ENCODE measurements at regions not wholly inside any gene's neighbourhood (a gene's known extent, or its start where the extent isn't known, plus 50 kb on each side); places are given as distances from the start of the nearest gene placed in this dataset.

DNA sequence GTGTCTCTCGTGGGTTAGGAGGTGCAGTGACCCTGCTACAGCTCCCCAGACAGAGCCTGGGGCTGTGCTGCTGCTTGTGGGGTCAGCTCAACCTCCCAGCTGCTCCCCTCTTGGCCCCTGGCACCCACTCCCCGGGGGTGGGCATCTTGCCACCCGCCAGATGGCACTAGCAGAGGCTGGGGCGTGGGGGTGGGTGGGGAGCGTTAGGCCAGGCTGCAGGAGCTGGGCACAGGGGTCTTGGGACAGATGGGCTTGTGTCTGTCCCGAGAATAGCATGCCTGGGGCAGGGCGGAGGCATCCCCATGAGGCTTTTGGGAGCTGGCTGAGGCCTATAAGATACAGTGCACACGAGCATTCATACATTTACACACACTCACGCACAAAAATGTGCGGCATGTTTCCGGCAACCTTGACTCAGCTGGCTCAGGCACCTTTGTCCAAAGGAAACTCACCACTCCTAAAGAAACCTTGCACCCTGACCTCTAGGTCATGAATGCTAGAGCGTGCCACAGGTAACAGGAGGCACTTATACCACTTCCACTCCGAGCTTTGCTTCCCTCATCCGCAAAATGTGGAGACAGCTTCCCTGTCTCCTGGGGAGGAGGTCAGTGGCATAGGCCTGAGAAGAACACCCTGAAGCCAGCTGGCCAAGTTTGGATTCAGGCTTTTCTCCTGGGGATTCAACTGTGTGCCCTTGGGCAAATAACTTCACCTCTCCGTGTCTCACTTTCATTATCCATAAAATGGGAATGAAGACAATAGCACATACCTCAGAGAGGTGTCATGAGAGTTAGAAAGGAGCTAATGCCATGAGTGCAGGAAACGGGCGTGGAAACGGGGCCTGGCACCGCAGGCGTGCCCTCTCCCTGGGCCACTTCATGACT, 78.9 kb upstream of the LHX1 start (continued):
- TF ChIP-seq, protein P1, sequence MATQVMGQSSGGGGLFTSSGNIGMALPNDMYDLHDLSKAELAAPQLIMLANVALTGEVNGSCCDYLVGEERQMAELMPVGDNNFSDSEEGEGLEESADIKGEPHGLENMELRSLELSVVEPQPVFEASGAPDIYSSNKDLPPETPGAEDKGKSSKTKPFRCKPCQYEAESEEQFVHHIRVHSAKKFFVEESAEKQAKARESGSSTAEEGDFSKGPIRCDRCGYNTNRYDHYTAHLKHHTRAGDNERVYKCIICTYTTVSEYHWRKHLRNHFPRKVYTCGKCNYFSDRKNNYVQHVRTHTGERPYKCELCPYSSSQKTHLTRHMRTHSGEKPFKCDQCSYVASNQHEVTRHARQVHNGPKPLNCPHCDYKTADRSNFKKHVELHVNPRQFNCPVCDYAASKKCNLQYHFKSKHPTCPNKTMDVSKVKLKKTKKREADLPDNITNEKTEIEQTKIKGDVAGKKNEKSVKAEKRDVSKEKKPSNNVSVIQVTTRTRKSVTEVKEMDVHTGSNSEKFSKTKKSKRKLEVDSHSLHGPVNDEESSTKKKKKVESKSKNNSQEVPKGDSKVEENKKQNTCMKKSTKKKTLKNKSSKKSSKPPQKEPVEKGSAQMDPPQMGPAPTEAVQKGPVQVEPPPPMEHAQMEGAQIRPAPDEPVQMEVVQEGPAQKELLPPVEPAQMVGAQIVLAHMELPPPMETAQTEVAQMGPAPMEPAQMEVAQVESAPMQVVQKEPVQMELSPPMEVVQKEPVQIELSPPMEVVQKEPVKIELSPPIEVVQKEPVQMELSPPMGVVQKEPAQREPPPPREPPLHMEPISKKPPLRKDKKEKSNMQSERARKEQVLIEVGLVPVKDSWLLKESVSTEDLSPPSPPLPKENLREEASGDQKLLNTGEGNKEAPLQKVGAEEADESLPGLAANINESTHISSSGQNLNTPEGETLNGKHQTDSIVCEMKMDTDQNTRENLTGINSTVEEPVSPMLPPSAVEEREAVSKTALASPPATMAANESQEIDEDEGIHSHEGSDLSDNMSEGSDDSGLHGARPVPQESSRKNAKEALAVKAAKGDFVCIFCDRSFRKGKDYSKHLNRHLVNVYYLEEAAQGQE (IDR thresholded peaks at IDR 0.05; ENCODE audit: unreplicated experiment): no peak
- no peak for TF ChIP-seq ETS1 (IDR thresholded peaks at IDR 0.05)
- TF ChIP-seq POLR2AphosphoS5 (IDR thresholded peaks at IDR 0.05; ENCODE audit: low read depth): no peak
- no peak for TF ChIP-seq EZH2phosphoT487 (IDR thresholded peaks at IDR 0.05; ENCODE audit: unreplicated experiment)
- TF ChIP-seq ZNF331 (CRISPR knock-in tag; IDR thresholded peaks at IDR 0.05; ENCODE audit: low read depth): no peak
- no peak for TF ChIP-seq ZNF114 (CRISPR knock-in tag; IDR thresholded peaks at IDR 0.05)
- no peak for TF ChIP-seq EZH2 (IDR thresholded peaks at IDR 0.05; ENCODE audit: low read depth, unreplicated experiment)

DNA sequence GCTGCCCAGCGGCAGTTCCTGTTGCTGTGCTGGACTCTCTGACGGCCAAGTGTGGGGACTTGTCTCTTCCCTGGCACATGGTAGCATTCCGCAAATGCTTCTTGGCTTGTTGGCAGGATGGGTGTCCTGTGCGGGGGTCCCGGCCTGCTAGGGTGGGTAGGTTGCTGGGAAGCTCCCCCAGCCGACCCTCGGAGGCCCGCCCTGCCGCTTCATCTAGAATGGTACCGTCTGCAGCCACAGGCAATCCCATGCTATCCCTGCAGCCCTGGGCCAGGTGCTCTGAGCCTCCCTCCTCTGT, 78.3 kb upstream of the LHX1 start:
- no peaks in the 10 kb centered on the region for H3K27me3 ChIP-seq (ENCODE audit: insufficient read depth)
- ATAC-seq: peak; percentile 23; the same call in 2 of the 3 replicates
- no peaks in the 10 kb centered on the region for H3K79me2 ChIP-seq (replicated peaks; ENCODE audit: insufficient read depth)
- Mint-ChIP-seq H3K9me3 (no peaks in the 10 kb centered on the region; the same call in 2 of the 3 replicates), H3K27ac (no peak overlapping the region), H3K27me3 (ENCODE audit: insufficient read depth, low read depth, poor library complexity) (peaks cover 9% of the 10 kb centered on the region), H3K4me3 (no peak overlapping the region), H3K4me1 (peaks cover 16% of the 10 kb centered on the region), H3K36me3 (ENCODE audit: low read depth) (no peaks in the 10 kb centered on the region)
- H3K4me2 ChIP-seq: no peak overlapping the region
- no peaks in the 10 kb centered on the region for H4K20me1 ChIP-seq (replicated peaks; ENCODE audit: insufficient read depth)
- H2AFZ ChIP-seq: no peak overlapping the region
- no peaks in the 10 kb centered on the region for H3K9me2 ChIP-seq (ENCODE audit: insufficient read depth)
- H3K4me1 ChIP-seq (ENCODE audit: insufficient read depth): no peaks in the 10 kb centered on the region; the same call in 1 of the 2 replicates
- H3K36me3 ChIP-seq (ENCODE audit: insufficient read depth): no peaks in the 10 kb centered on the region
- no peak overlapping the region for H3K4me3 ChIP-seq
- no peak for DNase-seq (ENCODE audit: low spot score)
- H3K27ac ChIP-seq (ENCODE audit: low read depth): no peak overlapping the region
- no peaks in the 10 kb centered on the region for H3F3A ChIP-seq (replicated peaks; ENCODE audit: low read depth)
- TF ChIP-seq JUNB (IDR thresholded peaks at IDR 0.05; ENCODE audit: unreplicated experiment) (no peak), ZNF331 (CRISPR knock-in tag; IDR thresholded peaks at IDR 0.05; ENCODE audit: low read depth) (no peak), POLR2AphosphoS5 (IDR thresholded peaks at IDR 0.05; ENCODE audit: low read depth) (no peak), CTCF (conservative IDR thresholded peaks at IDR 0.05; ENCODE audit: low read depth in 2 of 2) (no peak), STAT1 (IDR thresholded peaks at IDR 0.05; ENCODE audit: unreplicated experiment) (no peak), EZH2phosphoT487 (IDR thresholded peaks at IDR 0.05; ENCODE audit: unreplicated experiment) (no peak), NANOG (IDR thresholded peaks at IDR 0.05; ENCODE audit: borderline replicate concordance) (no peak), ZNF114 (CRISPR knock-in tag; IDR thresholded peaks at IDR 0.05) (no peak), EZH2 (IDR thresholded peaks at IDR 0.05; ENCODE audit: low read depth, unreplicated experiment) (no peak), ETS1 (IDR thresholded peaks at IDR 0.05) (no peak)
- TF ChIP-seq, protein P1 (IDR thresholded peaks at IDR 0.05; ENCODE audit: unreplicated experiment): no peak

Measured in GM23338 (cell line).